Osteoblast (primary cell): ENCODE measurements at regions not wholly inside any gene's neighbourhood (a gene's known extent, or its start where the extent isn't known, plus 50 kb on each side); places are given as distances from the start of the nearest gene placed in this dataset.

Experiments used
- DNase-seq: peaks from one replicate; pipeline ENCODE4 v3.0.0; 2011; ENCODE audit warnings: low spot score, mixed read lengths; ENCODE audit not compliant: insufficient read length; ENCODE audit errors: missing footprints
- H2AFZ ChIP-seq: 2 replicates; pipeline ENCODE4 v1.6.0; 2011; ENCODE audit warnings: mild to moderate bottlenecking, low read length
- H3K27ac ChIP-seq: 2 replicates; pipeline ENCODE4 v1.5.1; 2011; ENCODE audit warnings: mild to moderate bottlenecking, low read depth, low read length, moderate library complexity
- H3K27me3 ChIP-seq: 2 replicates; pipeline ENCODE4 v1.6.0; 2012; ENCODE audit warnings: mild to moderate bottlenecking, control low read depth, inconsistent platforms, low read length, moderate library complexity; ENCODE audit not compliant: insufficient read depth
- H3K36me3 ChIP-seq: 2 replicates; pipeline ENCODE4 v1.5.1; 2011; ENCODE audit warnings: mild to moderate bottlenecking, low read length, control low read depth, moderate library complexity; ENCODE audit not compliant: insufficient read depth
- H3K4me1 ChIP-seq: 2 replicates; pipeline ENCODE4 v1.5.1; 2011; ENCODE audit warnings: mild to moderate bottlenecking, low read length, control low read depth, moderate library complexity; ENCODE audit not compliant: insufficient read depth
- H3K4me2 ChIP-seq: 2 replicates; pipeline ENCODE4 v1.6.0; 2011; ENCODE audit warnings: mild to moderate bottlenecking, low read length; ENCODE audit not compliant: insufficient read depth
- H3K4me3 ChIP-seq: fragments of 200-600 bp; sonication (generic); 3 replicates; pipeline ENCODE4 v1.5.1; 2012; ENCODE audit warnings: mild to moderate bottlenecking, low read length, inconsistent platforms; ENCODE audit not compliant: insufficient read depth
- H3K79me2 ChIP-seq: 2 replicates; pipeline ENCODE4 v1.6.0; 2012; ENCODE audit warnings: mild to moderate bottlenecking, low read length, control low read depth, inconsistent platforms; ENCODE audit not compliant: insufficient read depth
- H3K9me3 ChIP-seq: 2 replicates; pipeline ENCODE4 v1.5.1; 2011; ENCODE audit warnings: low read depth, low read length, control low read depth
- H4K20me1 ChIP-seq: 2 replicates; pipeline ENCODE4 v1.6.0; 2012; ENCODE audit warnings: mild to moderate bottlenecking, low read length, control low read depth; ENCODE audit not compliant: insufficient read depth
- TF ChIP-seq, protein P1 (sequence below): IDR thresholded peaks from 2 replicates; pipeline ENCODE4 v1.5.1; 2011; ENCODE audit warnings: mild to moderate bottlenecking, low read depth, low read length, moderate library complexity; ENCODE audit errors: extremely low read depth

DNA sequence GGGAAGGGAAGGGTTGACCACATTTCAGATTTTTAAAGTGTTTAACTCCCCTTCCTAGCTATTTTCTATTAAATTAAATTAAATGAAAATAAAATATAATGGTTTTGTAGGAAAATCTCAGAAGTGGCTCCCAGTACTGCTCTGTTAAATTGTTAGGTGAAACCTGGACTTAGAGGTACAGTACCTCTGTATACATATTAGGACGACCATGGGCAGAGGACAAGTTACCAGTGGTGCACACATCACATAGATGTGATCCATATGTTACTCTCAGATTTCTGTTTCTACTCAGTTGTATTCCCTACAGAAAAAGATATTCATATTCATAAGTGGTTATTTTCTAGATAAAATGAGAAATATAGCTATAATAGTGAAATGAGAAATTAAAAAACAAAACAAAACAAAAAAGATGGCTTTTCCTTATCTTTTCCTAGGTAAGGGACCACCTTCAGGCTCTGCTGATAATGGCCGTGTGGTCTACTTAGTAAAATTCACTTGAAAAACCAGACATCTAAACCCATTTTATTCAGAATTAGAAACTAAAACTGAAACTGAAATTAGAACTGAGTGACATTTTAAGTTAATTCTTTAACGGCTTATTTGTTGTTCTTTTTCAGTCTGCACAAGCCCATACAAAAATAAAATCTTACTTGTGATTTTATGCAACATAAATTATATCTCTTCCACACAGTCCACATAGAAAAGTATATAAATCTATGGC, 832.5 kb upstream of the CHAC2 start:
- H3K27me3 ChIP-seq: no peaks in the 10 kb centered on the region
- no peaks in the 10 kb centered on the region for H4K20me1 ChIP-seq
- DNase-seq: no peak
- H3K79me2 ChIP-seq: no peaks in the 10 kb centered on the region
- H3K4me3 ChIP-seq: no peak overlapping the region
- H2AFZ ChIP-seq: no peak overlapping the region
- TF ChIP-seq, protein P1, sequence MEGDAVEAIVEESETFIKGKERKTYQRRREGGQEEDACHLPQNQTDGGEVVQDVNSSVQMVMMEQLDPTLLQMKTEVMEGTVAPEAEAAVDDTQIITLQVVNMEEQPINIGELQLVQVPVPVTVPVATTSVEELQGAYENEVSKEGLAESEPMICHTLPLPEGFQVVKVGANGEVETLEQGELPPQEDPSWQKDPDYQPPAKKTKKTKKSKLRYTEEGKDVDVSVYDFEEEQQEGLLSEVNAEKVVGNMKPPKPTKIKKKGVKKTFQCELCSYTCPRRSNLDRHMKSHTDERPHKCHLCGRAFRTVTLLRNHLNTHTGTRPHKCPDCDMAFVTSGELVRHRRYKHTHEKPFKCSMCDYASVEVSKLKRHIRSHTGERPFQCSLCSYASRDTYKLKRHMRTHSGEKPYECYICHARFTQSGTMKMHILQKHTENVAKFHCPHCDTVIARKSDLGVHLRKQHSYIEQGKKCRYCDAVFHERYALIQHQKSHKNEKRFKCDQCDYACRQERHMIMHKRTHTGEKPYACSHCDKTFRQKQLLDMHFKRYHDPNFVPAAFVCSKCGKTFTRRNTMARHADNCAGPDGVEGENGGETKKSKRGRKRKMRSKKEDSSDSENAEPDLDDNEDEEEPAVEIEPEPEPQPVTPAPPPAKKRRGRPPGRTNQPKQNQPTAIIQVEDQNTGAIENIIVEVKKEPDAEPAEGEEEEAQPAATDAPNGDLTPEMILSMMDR: no peak
- H3K9me3 ChIP-seq: no peaks in the 10 kb centered on the region
- H3K4me2 ChIP-seq: peak overlapping the region; percentile 26
- no peaks in the 10 kb centered on the region for H3K36me3 ChIP-seq
- H3K27ac ChIP-seq: no peak overlapping the region
- H3K4me1 ChIP-seq: peaks cover 15% of the 10 kb centered on the region

- H3K4me3 ChIP-seq: no peak overlapping the region
Observed at GRCh38 chr2:52934323-52934898, 833.2 kb upstream of the CHAC2 start.

DNA sequence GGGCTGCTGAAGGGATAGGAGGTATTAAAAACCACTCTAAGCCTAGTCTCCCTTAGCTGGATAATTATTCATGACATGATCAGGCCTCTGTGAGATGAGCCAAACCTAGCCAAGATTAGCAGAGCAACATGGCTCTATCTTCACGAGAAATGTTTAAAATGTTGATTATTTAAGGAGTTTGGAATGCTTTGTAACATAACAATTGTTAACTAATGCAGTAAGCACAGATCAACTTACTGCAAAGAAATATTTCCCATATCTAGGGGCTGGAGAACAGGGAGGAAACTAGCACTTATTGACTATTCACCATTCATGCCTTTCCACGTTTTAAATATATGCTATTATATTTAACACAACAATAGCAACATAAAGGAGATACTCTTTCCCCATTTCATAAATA, 833.7 kb upstream of the CHAC2 start:
- no peak overlapping the region for H3K4me3 ChIP-seq
- TF ChIP-seq, protein P1: no peak
- H3K79me2 ChIP-seq: no peaks in the 10 kb centered on the region
- H3K4me1 ChIP-seq: peaks cover 15% of the 10 kb centered on the region
- peak overlapping the region; percentile 12 for H2AFZ ChIP-seq
- DNase-seq: no peak
- H3K27ac ChIP-seq: peak overlapping the region; percentile 26
- no peaks in the 10 kb centered on the region for H3K36me3 ChIP-seq
- peak overlapping the region; percentile 45 for H3K4me2 ChIP-seq
- H3K9me3 ChIP-seq: no peaks in the 10 kb centered on the region
- H3K27me3 ChIP-seq: no peaks in the 10 kb centered on the region
- no peaks in the 10 kb centered on the region for H4K20me1 ChIP-seq

More at GRCh38 chr2:52934323-52934898, 833.2 kb upstream of the CHAC2 start:
- peak; percentile 44 for DNase-seq
- Histone ChIP-seq H4K20me1 (no peaks in the 10 kb centered on the region), H3K9me3 (no peaks in the 10 kb centered on the region), H3K4me1 (peaks cover 15% of the 10 kb centered on the region), H3K27me3 (no peaks in the 10 kb centered on the region), H2AFZ (no peak overlapping the region), H3K4me2 (peak overlapping the region; percentile 45), H3K79me2 (no peaks in the 10 kb centered on the region), H3K27ac (peak overlapping the region; percentile 26), H3K36me3 (no peaks in the 10 kb centered on the region)
- TF ChIP-seq, protein P1: no peak

- Histone ChIP-seq H3K4me3 (no peak overlapping the region), H3K4me1 (peaks cover 15% of the 10 kb centered on the region), H3K27me3 (no peaks in the 10 kb centered on the region), H3K36me3 (no peaks in the 10 kb centered on the region), H3K9me3 (no peaks in the 10 kb centered on the region), H2AFZ (no peak overlapping the region), H3K27ac (no peak overlapping the region), H4K20me1 (no peaks in the 10 kb centered on the region), H3K79me2 (no peaks in the 10 kb centered on the region), H3K4me2 (no peak overlapping the region)
- DNase-seq: no peak
- TF ChIP-seq, protein P1: no peak
Observed at GRCh38 chr2:52931660-52932059, 835.9 kb upstream of the CHAC2 start.
